GM23338 (cell line): ENCODE measurements at regions not wholly inside any gene's neighbourhood (a gene's known extent, or its start where the extent isn't known, plus 50 kb on each side); places are given as distances from the start of the nearest gene placed in this dataset.

Experiments
- CREB1 ChIP-seq: fragments of 250-450 bp; sonication (Bioruptor Pico); IDR thresholded peaks from 2 replicates; pipeline ENCODE4 v1.5.0; 2020; ENCODE audit warnings: low read depth, mild to moderate bottlenecking, moderate library complexity
- EZH2 ChIP-seq: fragments of 200-600 bp; sonication (generic); IDR thresholded peaks from one replicate; pipeline ENCODE4 v1.8.0; 2017; ENCODE audit warnings: antibody characterized with exemption, mild to moderate bottlenecking, low read depth; ENCODE audit not compliant: unreplicated experiment
- EZH2phosphoT487 ChIP-seq: fragments of 200-600 bp; sonication (generic); IDR thresholded peaks from one replicate; pipeline ENCODE4 v1.8.1; 2018; ENCODE audit warnings: antibody characterized with exemption; ENCODE audit not compliant: unreplicated experiment
- JUNB ChIP-seq: IDR thresholded peaks from one replicate; pipeline ENCODE4 v1.6.1; 2016; ENCODE audit warnings: antibody characterized with exemption; ENCODE audit not compliant: unreplicated experiment
- NANOG ChIP-seq: IDR thresholded peaks from 2 replicates; pipeline ENCODE4 v1.6.1; 2016; ENCODE audit warnings: antibody characterized with exemption, borderline replicate concordance
- POLR2AphosphoS5 ChIP-seq: IDR thresholded peaks from 2 replicates; pipeline ENCODE4 v1.6.1; 2016; ENCODE audit warnings: antibody characterized with exemption, low read depth
- STAT1 ChIP-seq: IDR thresholded peaks from one replicate; pipeline ENCODE4 v1.6.1; 2016; ENCODE audit warnings: antibody characterized with exemption; ENCODE audit not compliant: unreplicated experiment
- ZNF114 ChIP-seq: fragments of 250-450 bp; sonication (Bioruptor Pico); IDR thresholded peaks from 2 replicates; pipeline ENCODE4 v1.5.0; 2020; ENCODE audit warnings: mild to moderate bottlenecking, moderate library complexity
- ZNF331 ChIP-seq: fragments of 250-450 bp; sonication (Bioruptor Pico); IDR thresholded peaks from 2 replicates; pipeline ENCODE4 v1.5.0; 2020; ENCODE audit warnings: low read depth, mild to moderate bottlenecking, moderate library complexity
- TF ChIP-seq, protein P1 (sequence below), 2 experiments: fragments of 200-600 bp in 1 of 2; sonication (generic) in 1 of 2; conservative IDR thresholded peaks; 2 replicates each; pipeline versions ENCODE4 v1.5.1 to v1.6.1; 2016 to 2017; ENCODE audit warnings: antibody characterized with exemption in 2 of 2, low read depth in 2 of 2, mild to moderate bottlenecking in 2 of 2, moderate library complexity in 1 of 2
- TF ChIP-seq, protein P2 (sequence below): IDR thresholded peaks from 2 replicates; pipeline ENCODE4 v1.6.1; 2016; ENCODE audit warnings: antibody characterized with exemption
- TF ChIP-seq, protein P3 (sequence below): IDR thresholded peaks from one replicate; pipeline ENCODE4 v1.6.1; 2018; ENCODE audit warnings: antibody characterized with exemption; ENCODE audit not compliant: unreplicated experiment

DNA sequence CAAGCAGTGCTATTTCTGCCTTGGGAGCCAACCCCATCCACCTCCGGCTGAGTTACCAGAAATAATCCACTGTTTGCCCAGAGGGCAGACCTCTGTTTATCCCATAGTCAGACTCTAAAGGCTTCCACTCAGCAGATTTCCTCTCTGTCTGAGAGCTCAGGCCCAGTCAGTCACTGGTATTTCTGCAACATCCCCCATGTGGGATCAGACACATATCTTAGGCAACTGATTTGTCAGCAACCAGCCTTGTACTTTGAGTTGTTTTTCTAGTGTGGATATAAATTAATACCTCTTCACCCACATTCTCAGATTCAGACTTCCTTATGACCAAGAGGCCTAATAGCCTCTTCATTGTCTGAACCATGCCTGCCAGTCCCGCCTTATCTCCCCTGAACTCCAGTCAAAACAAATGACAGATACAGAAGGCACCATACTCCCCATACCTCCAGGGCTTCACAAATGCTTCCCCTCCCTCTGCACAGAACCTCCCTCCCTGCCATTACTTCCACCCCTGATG is 193.6 kb downstream of the FAM76B start:
- TF ChIP-seq EZH2phosphoT487 (no peak), EZH2 (no peak), CREB1 (CRISPR knock-in tag) (no peak), POLR2AphosphoS5 (no peak), NANOG (no peak), JUNB (no peak), STAT1 (no peak), ZNF331 (CRISPR knock-in tag) (no peak), ZNF114 (CRISPR knock-in tag) (no peak)
- TF ChIP-seq, protein P1, sequence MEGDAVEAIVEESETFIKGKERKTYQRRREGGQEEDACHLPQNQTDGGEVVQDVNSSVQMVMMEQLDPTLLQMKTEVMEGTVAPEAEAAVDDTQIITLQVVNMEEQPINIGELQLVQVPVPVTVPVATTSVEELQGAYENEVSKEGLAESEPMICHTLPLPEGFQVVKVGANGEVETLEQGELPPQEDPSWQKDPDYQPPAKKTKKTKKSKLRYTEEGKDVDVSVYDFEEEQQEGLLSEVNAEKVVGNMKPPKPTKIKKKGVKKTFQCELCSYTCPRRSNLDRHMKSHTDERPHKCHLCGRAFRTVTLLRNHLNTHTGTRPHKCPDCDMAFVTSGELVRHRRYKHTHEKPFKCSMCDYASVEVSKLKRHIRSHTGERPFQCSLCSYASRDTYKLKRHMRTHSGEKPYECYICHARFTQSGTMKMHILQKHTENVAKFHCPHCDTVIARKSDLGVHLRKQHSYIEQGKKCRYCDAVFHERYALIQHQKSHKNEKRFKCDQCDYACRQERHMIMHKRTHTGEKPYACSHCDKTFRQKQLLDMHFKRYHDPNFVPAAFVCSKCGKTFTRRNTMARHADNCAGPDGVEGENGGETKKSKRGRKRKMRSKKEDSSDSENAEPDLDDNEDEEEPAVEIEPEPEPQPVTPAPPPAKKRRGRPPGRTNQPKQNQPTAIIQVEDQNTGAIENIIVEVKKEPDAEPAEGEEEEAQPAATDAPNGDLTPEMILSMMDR (conservative IDR thresholded peaks at IDR 0.05; ENCODE audit: low read depth in 2 of 2), result no peak
- TF ChIP-seq, protein P2, sequence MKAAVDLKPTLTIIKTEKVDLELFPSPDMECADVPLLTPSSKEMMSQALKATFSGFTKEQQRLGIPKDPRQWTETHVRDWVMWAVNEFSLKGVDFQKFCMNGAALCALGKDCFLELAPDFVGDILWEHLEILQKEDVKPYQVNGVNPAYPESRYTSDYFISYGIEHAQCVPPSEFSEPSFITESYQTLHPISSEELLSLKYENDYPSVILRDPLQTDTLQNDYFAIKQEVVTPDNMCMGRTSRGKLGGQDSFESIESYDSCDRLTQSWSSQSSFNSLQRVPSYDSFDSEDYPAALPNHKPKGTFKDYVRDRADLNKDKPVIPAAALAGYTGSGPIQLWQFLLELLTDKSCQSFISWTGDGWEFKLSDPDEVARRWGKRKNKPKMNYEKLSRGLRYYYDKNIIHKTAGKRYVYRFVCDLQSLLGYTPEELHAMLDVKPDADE, result no peak
- TF ChIP-seq, protein P3, sequence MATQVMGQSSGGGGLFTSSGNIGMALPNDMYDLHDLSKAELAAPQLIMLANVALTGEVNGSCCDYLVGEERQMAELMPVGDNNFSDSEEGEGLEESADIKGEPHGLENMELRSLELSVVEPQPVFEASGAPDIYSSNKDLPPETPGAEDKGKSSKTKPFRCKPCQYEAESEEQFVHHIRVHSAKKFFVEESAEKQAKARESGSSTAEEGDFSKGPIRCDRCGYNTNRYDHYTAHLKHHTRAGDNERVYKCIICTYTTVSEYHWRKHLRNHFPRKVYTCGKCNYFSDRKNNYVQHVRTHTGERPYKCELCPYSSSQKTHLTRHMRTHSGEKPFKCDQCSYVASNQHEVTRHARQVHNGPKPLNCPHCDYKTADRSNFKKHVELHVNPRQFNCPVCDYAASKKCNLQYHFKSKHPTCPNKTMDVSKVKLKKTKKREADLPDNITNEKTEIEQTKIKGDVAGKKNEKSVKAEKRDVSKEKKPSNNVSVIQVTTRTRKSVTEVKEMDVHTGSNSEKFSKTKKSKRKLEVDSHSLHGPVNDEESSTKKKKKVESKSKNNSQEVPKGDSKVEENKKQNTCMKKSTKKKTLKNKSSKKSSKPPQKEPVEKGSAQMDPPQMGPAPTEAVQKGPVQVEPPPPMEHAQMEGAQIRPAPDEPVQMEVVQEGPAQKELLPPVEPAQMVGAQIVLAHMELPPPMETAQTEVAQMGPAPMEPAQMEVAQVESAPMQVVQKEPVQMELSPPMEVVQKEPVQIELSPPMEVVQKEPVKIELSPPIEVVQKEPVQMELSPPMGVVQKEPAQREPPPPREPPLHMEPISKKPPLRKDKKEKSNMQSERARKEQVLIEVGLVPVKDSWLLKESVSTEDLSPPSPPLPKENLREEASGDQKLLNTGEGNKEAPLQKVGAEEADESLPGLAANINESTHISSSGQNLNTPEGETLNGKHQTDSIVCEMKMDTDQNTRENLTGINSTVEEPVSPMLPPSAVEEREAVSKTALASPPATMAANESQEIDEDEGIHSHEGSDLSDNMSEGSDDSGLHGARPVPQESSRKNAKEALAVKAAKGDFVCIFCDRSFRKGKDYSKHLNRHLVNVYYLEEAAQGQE, result no peak
